HG03460 (cell line): ENCODE measurements at regions not wholly inside any gene's neighbourhood (a gene's known extent, or its start where the extent isn't known, plus 50 kb on each side); places are given as distances from the start of the nearest gene placed in this dataset.

Experiments used
- ATAC-seq: cut with Tn5 transposase; IDR thresholded peaks from one replicate; pipeline ENCODE4 v1.9.1; 2021; ENCODE audit not compliant: unreplicated experiment

GRCh38 chr22:22433770-22434169 is 74.8 kb downstream of the ZNF280B start:
- ATAC-seq = no peak
